Epidermal melanocyte (primary cell): ENCODE measurements at regions not wholly inside any gene's neighbourhood (a gene's known extent, or its start where the extent isn't known, plus 50 kb on each side); places are given as distances from the start of the nearest gene placed in this dataset.
A peak's percentile ranks its signal among the peaks of the same experiment; 100 is the strongest.

ENCODE experiments used
- DNase-seq: peaks from one replicate; pipeline ENCODE4 v3.0.0; 2011; ENCODE audit warnings: low spot score; ENCODE audit not compliant: insufficient read length

- no peak for DNase-seq
Measured at GRCh38 chr6:44634321-44634720, 246.8 kb downstream of the CDC5L start.

- DNase-seq, result no peak
Measured at GRCh38 chr6:44635486-44635885, 248.0 kb downstream of the CDC5L start.

GRCh38 chr6:44636561-44637248 is 249.2 kb downstream of the CDC5L start:
- no peak for DNase-seq

- no peak for DNase-seq
Measured at GRCh38 chr6:44641344-44642031, 254.0 kb downstream of the CDC5L start.

GRCh38 chr6:44642349-44642748 is 254.8 kb downstream of the CDC5L start:
- DNase-seq, result no peak

GRCh38 chr6:44642870-44643522 is 255.5 kb downstream of the CDC5L start:
- DNase-seq, result no peak

GRCh38 chr6:44645276-44645675 is 257.8 kb downstream of the CDC5L start:
- no peak for DNase-seq

- DNase-seq, result no peak
Measured at GRCh38 chr6:44646355-44646754, 258.8 kb downstream of the CDC5L start.

GRCh38 chr6:44649365-44650025 is 262.0 kb downstream of the CDC5L start:
- no peak for DNase-seq

GRCh38 chr6:44650495-44650894 is 263.0 kb downstream of the CDC5L start:
- no peak for DNase-seq

GRCh38 chr6:44650947-44651346 is 263.4 kb downstream of the CDC5L start:
- DNase-seq, result no peak

- DNase-seq, result no peak
Measured at GRCh38 chr6:44651604-44652003, 264.1 kb downstream of the CDC5L start.

GRCh38 chr6:44652547-44652946 is 265.0 kb downstream of the CDC5L start:
- DNase-seq, result no peak

- no peak for DNase-seq
Measured at GRCh38 chr6:44653091-44653490, 265.6 kb downstream of the CDC5L start.

GRCh38 chr6:44653761-44654218 is 266.3 kb downstream of the CDC5L start:
- DNase-seq, result no peak

- peak; percentile 55 for DNase-seq
Measured at GRCh38 chr6:44655412-44656342, 268.2 kb downstream of the CDC5L start.

GRCh38 chr6:44656691-44657090 is 269.2 kb downstream of the CDC5L start:
- no peak for DNase-seq

GRCh38 chr6:44657206-44657819 is 269.8 kb downstream of the CDC5L start:
- DNase-seq, result no peak

- DNase-seq, result no peak
Measured at GRCh38 chr6:44658571-44658970, 271.1 kb downstream of the CDC5L start.

GRCh38 chr6:44659726-44660125 is 272.2 kb downstream of the CDC5L start:
- DNase-seq, result no peak
